Prostate gland (tissue), 2 donors: ENCODE measurements at regions not wholly inside any gene's neighbourhood (a gene's known extent, or its start where the extent isn't known, plus 50 kb on each side); places are given as distances from the start of the nearest gene placed in this dataset.
A peak's percentile ranks its signal among the peaks of the same experiment; 100 is the strongest.

Experiments
- DNase-seq: peaks from one replicate; pipeline ENCODE4 v3.0.0-alpha.2; 2019; ENCODE audit warnings: low spot score
- H3K27ac ChIP-seq, 2 donors: fragments of 200-600 bp; sonication (generic); 2 replicates each; pipeline ENCODE4 v1.5.1; 2017 to 2019
- H3K27me3 ChIP-seq: fragments of 200-600 bp; sonication (generic); replicated peaks from 2 replicates; pipeline ENCODE4 v1.5.1; 2019; ENCODE audit not compliant: insufficient read depth
- H3K36me3 ChIP-seq, 2 donors: fragments of 200-600 bp; sonication (generic); 1 replicate in 1 of 2; 2 replicates in 1 of 2; pipeline versions ENCODE4 v1.5.1 to v1.8.1; 2017 to 2019
- H3K4me1 ChIP-seq: fragments of 200-600 bp; sonication (generic); replicated peaks from 2 replicates; pipeline ENCODE4 v1.5.1; 2019
- H3K4me3 ChIP-seq, 2 donors: fragments of 200-600 bp; sonication (generic); 2 replicates each; pipeline ENCODE4 v1.5.1; 2017 to 2019
- H3K9me3 ChIP-seq: fragments of 200-600 bp; sonication (generic); 2 replicates; pipeline ENCODE4 v1.5.1; 2017
- POLR2A ChIP-seq: fragments of 450-650 bp; IDR thresholded peaks from one replicate; pipeline ENCODE4 v1.6.1; 2016; ENCODE audit warnings: antibody characterized with exemption, mild to moderate bottlenecking
- POLR2AphosphoS5 ChIP-seq: sonication (generic); formaldehyde crosslinking; IDR thresholded peaks from one replicate; pipeline ENCODE4 v1.6.1; 2017; ENCODE audit warnings: antibody characterized with exemption
- WGBS: methylation state at CpG from one replicate; pipeline ENCODE4 v1.1.5; 2018; 5-methylcytosine and 5-hydroxymethylcytosine counted together
- intact Hi-C: fragments of 100-400 bp; cut with DNase I; formaldehyde crosslinking; loops from one replicate; pipeline ENCODE4 v1.14.2; 2022
- TF ChIP-seq, protein P1 (sequence below), 4 experiments: fragments of 200-600 bp in 2 of 4; fragments of 450-650 bp in 2 of 4; sonication (generic) in 2 of 4; IDR thresholded peaks; 1 replicate in 3 of 4; 2 replicates in 1 of 4; pipeline ENCODE4 v1.5.1; 2016 to 2019; ENCODE audit warnings: antibody characterized with exemption in 4 of 4, mild to moderate bottlenecking in 2 of 4, moderate library complexity in 2 of 4

DNA sequence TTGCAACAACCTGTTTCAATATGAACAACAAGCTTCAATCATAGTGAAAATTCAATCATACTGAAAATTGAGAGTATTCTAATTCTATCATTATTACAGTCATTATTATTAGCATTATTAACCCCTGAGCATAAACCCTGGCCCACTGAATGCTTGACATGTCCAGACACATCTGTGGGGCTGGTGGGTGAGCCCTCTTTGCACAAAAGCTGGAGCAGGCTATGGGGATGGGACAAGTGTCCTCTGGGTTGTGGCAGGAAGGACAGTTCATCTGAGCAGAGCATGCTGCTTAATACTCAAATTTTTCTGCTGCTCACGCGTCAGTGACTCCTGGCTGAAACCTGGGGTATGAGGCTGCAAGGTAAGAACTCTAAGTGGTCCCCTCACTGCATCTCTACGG, 451.1 kb upstream of the POU3F3 start:
- Histone ChIP-seq H3K36me3 (no peaks in the 10 kb centered on the region), H3K4me1 (no peaks in the 10 kb centered on the region), H3K4me3 (no peak overlapping the region), H3K27ac (no peak overlapping the region), H3K27me3 (no peaks in the 10 kb centered on the region), H3K9me3 (no peaks in the 10 kb centered on the region)
- DNase-seq = no peak
- TF ChIP-seq, protein P1, sequence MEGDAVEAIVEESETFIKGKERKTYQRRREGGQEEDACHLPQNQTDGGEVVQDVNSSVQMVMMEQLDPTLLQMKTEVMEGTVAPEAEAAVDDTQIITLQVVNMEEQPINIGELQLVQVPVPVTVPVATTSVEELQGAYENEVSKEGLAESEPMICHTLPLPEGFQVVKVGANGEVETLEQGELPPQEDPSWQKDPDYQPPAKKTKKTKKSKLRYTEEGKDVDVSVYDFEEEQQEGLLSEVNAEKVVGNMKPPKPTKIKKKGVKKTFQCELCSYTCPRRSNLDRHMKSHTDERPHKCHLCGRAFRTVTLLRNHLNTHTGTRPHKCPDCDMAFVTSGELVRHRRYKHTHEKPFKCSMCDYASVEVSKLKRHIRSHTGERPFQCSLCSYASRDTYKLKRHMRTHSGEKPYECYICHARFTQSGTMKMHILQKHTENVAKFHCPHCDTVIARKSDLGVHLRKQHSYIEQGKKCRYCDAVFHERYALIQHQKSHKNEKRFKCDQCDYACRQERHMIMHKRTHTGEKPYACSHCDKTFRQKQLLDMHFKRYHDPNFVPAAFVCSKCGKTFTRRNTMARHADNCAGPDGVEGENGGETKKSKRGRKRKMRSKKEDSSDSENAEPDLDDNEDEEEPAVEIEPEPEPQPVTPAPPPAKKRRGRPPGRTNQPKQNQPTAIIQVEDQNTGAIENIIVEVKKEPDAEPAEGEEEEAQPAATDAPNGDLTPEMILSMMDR (IDR thresholded peaks at IDR 0.05) = no peak
- TF ChIP-seq POLR2A (no peak), POLR2AphosphoS5 (no peak)
- intact Hi-C loops = no loop called here
- WGBS = 97% methylated on average over 3 of the region's 3 CpGs

DNA sequence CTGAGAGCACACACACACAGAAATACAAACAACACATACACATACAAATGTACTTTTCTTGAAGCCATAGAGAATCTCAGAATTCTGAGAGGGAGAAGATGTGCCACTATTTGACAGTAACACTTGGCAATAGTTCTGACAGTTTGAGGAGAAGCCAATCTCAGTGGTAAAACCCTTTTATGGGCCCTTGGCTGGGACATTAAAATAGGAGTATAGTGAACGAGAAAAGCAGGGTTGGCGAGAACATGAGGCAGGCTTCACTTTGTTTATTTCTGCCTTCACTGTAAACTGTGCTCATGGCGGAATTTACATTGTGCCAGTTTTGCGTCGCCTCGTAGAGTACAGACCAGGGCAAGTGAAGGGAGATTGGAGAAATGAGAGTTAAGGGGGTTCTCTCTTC, 449.4 kb upstream of the POU3F3 start:
- no peak overlapping the region for H3K27ac ChIP-seq
- no peaks in the 10 kb centered on the region for H3K4me1 ChIP-seq
- no peak overlapping the region for H3K4me3 ChIP-seq
- intact Hi-C loops = no loop called here
- no peaks in the 10 kb centered on the region for H3K9me3 ChIP-seq
- peak; percentile 64 for DNase-seq
- TF ChIP-seq POLR2A (no peak), POLR2AphosphoS5 (peak; percentile 85)
- TF ChIP-seq, protein P1 (IDR thresholded peaks at IDR 0.05) = no peak
- whole genome bisulfite sequencing = 25% methylated on average over 6 of the region's 6 CpGs
- no peaks in the 10 kb centered on the region for H3K36me3 ChIP-seq
- no peaks in the 10 kb centered on the region for H3K27me3 ChIP-seq

- TF ChIP-seq POLR2A = no peak
- TF ChIP-seq, protein P1 (IDR thresholded peaks at IDR 0.05) = no peak
- no peak for TF ChIP-seq POLR2AphosphoS5
- intact Hi-C loops = no loop called here
- no peak overlapping the region for H3K27ac ChIP-seq
- H3K9me3 ChIP-seq = no peaks in the 10 kb centered on the region
- no peaks in the 10 kb centered on the region for H3K4me1 ChIP-seq
- H3K27me3 ChIP-seq = no peaks in the 10 kb centered on the region
- DNase-seq = no peak
- WGBS = 65% methylated on average over 8 of the region's 8 CpGs
- no peak overlapping the region for H3K4me3 ChIP-seq
- H3K36me3 ChIP-seq = no peaks in the 10 kb centered on the region
Measured at GRCh38 chr2:104405623-104406022, 448.3 kb upstream of the POU3F3 start.

DNA sequence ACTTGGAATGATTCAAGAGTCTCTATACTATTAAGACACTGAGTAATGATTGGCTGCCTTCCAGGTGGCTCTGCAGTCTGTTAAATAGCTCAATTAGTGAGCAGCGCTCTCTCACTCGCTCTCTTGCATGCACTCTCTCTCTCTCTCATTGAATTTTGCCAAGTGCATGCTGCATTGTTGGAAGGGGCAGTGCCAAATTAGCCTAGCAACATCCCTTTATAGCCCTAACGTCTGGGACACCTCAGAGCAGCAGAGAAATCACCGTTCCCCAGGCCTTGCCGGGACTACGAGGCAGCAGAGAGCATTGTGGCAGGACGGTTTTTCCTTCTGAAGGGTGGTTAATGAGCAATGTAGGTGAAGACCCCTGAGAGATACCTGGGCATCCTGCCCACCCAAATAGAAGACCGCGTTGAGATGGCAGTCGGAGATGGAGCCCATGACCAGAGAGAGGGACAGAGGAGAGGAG, 447.6 kb upstream of the POU3F3 start:
- intact Hi-C loops = no loop called here
- DNase-seq = peak; percentile 16
- no peak overlapping the region for H3K4me3 ChIP-seq
- H3K4me1 ChIP-seq = no peaks in the 10 kb centered on the region
- no peaks in the 10 kb centered on the region for H3K9me3 ChIP-seq
- TF ChIP-seq POLR2A (no peak), POLR2AphosphoS5 (no peak)
- TF ChIP-seq, protein P1 (IDR thresholded peaks at IDR 0.05) = no peak
- H3K27ac ChIP-seq = no peak overlapping the region
- H3K36me3 ChIP-seq = no peaks in the 10 kb centered on the region
- H3K27me3 ChIP-seq = no peaks in the 10 kb centered on the region
- 8% methylated on average over 10 of the region's 10 CpGs for WGBS

GRCh38 chr2:104407641-104408040, 446.3 kb upstream of the POU3F3 start:
- H3K4me1 ChIP-seq = no peaks in the 10 kb centered on the region
- no peaks in the 10 kb centered on the region for H3K36me3 ChIP-seq
- intact Hi-C loops = no loop called here
- DNase-seq = no peak
- no peaks in the 10 kb centered on the region for H3K27me3 ChIP-seq
- 88% methylated on average over 2 of the region's 2 CpGs for WGBS
- TF ChIP-seq POLR2AphosphoS5 = no peak
- TF ChIP-seq, protein P1 (IDR thresholded peaks at IDR 0.05) = no peak
- no peak overlapping the region for H3K27ac ChIP-seq
- no peaks in the 10 kb centered on the region for H3K9me3 ChIP-seq
- H3K4me3 ChIP-seq = no peak overlapping the region
